Superior temporal gyrus (tissue), 1 donor: ENCODE measurements at regions not wholly inside any gene's neighbourhood (a gene's known extent, or its start where the extent isn't known, plus 50 kb on each side); places are given as distances from the start of the nearest gene placed in this dataset.

Experiments used
- DNase-seq: peaks from one replicate; pipeline ENCODE4 v3.0.0-alpha.2; 2016; ENCODE audit errors: extremely low spot score

DNA sequence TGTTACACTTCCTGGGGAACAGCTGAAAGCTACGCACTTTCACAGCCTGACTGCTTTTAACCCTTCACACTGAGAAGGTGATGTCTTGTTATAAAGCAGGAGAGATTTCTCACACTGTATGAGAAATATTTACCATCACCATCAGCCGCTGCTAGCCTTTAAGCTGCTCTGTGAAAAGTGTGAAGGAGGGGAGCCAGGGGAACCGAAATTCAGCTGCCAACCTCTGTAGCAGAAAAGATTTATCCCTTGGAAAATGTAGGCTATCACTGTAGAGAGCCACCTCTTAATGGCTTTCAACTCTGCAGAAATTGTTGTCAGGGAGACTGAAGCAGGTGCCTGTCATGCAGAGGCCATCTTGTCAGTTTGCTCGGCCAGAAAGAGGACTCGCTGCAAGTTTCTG, 145.3 kb downstream of the SP3 start:
- DNase-seq = no peak

DNA sequence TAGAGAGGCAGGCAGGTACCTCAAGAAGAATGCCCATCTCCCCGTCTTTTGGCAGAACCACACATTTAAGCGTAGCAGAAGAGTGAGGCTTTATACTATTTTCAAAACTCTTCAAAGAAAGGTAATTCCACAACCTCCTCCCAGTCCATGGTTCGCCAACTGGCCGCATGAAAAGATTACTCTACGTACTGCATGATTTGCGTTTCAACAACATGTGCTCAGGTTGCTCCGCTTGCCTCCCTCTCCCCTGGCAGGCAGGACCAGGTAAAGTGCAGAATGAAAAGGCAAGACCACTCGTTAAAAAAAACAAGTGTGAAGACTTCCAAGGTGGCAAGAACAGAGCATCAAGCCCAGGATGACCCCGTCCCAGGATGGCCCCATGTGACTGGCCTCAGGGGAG, 143.7 kb downstream of the SP3 start:
- DNase-seq = no peak

DNA sequence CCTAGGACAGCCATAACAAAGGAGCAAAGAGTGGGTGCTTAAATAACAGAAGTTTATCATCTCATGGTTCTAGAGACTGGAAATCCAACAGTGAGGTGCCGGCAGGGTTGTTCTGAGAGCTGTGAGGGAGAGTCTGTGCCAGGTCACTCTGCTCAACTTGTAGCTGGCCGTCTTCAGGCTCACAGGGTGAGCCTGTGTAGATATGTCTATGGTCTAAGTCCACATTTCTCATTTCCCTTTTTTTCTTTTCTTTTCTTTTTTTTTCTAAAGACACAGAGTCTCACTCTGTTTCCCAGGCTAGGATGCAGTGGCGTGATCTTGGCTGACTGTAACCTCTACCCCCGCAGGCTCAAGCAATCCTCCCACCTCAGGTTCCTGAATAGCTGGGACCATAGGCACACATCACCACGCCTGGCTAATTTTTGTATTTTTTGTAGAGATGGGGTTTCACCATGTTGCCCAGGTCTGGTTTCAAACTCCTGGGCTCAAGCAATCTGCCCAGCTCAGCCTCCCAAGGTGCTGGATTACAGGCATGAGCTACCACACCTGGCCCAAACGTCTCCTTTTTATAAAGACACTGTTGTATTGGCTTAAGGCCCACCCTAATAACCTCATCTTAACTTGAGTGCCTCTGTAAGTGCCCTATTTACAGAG, 142.2 kb downstream of the SP3 start:
- DNase-seq = no peak

DNA sequence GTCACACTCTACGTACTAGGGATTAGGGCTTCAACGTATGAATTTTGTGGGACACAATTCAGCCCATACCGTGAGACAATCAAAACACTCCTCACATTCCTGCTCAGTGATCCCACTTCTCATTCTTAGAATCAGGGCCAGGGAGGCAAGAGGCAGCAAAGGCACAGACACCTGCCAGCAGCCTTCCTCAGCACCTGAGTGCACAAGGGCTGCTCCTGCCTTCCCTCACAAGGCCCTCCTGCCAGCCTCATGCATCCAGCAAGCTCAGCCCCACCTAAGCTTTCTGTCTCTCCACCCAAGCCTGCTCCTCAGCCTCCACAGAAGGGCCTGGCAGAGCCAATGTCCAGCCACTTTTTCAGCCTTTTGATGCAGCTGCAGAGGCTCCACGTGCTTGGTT, 141.6 kb downstream of the SP3 start:
- DNase-seq = no peak

DNA sequence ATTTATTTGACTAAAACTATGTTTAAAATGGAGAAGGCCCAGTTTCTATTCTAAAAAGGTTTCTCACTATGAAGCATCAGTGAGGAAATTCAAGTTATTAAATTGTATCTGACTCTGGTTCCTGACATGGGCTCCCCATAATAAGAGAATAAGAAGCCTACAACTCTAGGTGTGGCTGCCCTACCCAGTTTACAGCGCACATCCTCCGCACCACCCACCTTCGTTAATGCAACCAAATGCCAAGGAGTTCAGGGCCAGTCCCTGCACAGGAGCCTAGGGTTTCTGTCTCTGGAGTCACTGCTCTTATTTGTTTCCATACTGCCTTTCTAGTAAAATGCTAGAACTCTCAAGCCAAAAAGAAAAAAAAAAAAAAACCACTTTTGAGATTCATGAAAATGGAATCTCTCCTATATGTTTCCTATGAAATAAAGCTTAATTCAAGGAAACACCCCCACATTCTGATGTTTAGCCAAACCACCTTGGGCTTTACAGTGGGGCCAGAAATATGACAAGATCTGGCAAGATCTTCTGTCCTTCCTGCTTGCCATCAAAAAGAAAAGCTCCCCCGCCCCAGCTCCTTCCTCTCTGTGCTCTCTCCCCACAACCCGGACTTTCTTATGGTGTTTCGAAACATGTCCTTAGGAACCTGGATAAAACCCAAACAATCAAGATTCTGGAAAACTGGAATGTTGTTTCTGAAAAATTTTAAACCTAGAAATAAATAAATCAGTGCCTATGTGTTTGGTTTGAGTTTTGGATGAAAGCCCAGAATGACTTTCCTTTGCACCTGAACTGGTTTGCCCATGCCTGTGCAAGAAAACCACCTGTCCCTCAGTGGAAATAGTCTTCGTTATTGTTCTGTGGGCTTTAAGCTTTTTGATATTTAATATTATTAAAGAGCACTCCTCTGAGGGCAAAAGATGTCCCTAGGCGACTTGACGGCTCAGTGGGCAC, 136.7 kb downstream of the SP3 start:
- DNase-seq = no peak

DNA sequence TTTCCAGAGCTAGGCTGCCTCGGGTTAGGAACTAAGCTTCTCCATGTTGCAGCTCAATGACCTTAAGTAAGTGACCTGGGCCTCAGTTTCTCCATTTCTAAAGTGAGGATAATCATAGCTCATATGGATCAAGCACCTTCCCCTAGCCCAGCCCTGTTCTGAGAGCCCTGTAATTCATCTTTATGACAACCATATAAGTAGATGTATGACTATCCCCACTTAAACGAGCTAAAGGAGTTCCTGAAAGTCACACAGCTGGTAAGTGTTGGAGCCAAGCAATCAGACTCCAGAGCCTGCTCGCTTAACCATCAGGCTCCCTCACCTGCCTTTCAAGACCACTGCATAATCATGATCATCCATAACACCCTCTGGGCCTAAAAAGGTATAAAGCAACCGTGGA, 135.4 kb downstream of the SP3 start:
- no peak for DNase-seq

DNA sequence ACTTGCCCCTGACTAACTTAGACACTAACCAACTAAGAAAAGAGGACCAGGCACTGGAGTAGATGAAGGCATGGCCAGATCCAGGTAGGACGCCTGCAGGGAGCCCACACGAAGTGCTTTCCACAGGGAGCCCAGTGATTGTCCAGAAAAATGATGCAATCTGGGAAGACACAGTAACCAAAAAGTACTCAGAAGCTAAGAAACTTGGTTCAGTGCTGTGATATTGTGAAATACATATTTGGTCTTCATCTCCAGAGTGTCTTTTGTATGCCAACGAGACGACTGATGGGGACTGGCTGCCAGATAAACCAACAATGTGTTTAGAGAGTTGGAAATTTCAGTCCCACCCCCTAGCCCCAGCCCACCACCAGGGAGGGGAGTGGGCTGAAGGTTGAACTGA, 135.0 kb downstream of the SP3 start:
- DNase-seq = no peak

DNA sequence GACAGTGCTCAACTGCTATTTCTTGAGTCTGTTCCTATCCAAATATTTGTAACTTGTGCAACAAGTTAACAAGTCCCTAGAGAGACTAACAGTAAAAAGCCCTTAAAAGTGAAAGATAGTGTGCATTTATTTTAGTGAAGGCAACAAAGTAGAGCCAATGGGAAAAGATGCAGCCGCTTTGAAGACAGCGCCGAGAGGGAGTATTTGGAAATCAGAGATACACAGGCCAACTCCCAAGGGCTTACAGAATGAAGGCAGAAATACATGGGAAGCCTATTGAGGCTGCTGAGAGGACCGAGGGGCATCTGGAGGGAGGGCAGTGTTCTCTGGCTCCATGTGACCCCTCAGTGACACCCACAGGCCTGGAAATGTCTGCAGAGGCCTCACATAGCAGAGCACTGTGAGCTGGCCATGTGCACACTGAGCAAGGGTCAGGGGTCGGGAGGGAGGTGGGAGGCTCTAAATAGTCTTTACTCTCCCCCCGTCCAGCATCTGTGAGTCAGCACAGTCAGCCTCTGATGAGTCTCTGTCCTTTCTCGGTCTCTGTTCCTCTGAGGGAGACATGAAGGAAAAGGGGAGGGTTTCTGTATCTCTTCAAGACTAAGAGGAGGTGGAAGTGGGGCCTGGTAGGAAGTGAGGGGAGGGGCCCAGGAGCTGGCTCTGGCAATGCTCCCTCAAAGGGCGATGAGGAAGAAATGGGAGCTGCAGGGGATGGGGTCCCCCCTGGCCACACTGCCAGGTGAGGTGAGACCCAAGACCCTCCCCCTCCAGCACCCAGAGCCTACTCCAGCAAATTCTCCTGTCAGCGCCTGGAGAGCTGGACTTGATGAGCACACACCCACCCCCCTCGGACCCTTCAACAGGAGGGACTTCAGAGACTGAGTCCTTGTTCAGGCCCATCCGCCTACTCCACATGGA, 133.6 kb downstream of the SP3 start:
- DNase-seq = no peak

DNA sequence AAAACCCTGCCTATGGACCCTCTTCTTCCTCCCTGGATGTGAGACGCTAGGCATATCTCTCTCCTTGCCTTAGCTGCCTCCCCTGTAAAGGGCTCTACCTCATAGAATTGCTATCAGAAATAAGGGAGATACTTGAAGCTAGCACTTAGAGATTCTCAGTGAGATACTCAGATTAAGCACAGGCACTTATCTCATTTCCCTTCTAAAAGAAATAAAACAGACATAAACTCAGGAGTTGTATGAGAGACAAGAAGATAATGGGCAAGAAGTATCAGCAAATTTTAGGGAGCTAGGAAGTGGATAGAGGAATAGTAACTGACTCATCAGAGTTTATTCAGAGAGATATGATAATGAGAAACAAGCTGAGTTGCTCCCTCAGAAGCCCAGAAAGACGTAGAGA, 131.0 kb downstream of the SP3 start:
- no peak for DNase-seq

DNA sequence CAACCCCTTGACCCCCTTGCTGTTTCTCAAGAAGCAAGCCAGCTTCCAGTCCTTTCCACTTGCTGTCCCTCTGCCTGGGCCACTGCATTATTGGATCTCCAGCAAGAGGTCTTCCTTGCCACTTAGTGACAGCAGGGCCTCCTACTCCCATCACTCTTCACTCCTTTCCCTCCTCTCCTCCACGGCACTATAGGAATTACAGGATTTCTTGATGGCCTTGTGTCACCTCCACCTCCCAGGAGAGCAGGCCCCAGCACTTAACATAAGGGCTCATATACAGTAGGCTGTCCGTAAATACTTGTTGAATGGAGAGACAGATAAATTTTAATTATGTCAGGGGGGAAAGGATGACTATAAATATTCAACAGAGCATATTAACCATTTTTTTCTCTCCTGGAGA, 129.4 kb downstream of the SP3 start:
- no peak for DNase-seq

DNA sequence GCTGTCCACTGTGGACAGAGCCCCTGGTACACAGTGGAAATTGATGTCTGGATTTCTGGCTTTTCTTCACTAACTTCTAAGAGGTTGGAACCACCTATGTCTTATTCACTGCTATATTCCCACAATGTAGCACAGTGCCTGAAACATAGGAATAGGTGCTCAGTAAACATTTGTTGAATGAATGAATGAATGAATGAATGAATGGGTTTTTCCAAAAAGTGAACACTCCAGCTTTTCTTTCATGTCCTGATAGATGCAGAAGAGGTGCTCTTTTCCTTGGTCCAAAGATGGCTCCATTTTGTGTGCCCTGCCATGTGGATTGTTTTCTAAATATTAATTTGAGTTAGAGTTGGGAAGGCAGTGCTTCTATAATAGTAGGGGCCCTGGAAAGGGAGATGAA, 124.1 kb downstream of the SP3 start:
- DNase-seq = no peak

DNA sequence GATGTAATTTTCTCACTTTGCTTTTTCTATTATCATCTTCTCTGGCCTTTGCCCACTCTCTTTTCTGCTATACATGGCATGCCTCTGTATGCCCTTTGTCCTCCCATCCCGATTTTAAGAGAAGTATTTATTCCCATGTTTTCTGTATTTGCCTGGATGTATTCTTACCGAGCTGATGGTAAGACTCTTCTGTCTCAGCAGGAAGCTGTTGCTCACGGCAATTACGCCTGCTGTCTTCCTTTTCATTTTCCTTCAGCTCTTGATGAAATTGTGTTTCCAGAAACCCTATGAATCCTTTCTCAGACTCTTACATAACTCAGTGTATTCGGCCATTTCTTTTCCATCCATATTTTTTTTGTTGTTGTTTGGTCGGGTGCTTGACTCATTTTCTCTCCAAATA, 121.6 kb downstream of the SP3 start:
- no peak for DNase-seq

DNA sequence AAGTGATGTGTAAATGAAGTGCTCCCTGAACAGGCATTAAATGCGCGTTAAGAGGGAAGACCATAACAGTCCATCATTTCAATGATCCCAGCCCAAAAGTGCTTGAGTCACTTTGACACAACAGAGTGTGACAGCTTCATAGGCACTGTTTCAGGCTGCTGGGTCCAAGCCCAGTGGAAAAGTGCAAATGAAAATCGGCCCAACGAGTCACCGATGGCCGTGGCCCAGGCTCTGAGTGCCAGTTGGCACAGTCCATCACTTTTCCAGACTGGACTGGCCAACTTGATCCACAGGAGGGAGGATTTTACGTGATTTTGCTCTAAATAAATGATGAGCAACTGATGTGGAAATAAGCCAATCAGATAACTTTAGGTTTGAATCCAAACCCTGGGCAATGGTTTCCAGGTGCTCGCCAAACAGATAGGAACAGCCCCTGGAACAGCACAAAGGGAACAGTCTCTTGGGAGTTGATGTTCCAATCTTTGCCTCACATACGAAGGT, 114.0 kb downstream of the SP3 start:
- no peak for DNase-seq

DNA sequence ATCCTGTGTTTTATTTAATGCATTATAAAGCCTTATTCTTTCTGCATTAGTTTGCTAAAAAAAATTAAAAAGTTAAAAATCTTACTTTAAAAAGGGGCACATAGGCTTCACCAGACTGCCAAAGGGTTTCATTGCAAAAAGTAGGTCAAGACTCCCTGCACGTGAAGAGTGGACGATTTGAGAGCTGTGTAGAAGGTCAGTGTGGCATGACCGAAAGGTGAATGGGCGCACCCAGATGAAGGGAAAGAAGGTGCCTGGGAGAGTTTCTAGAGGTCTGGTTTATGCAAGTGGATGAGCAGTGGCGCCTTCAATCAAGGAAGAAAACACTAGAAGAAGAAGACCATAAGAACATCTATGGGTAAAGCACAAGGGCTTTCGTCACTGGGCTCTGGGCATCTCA, 111.0 kb downstream of the SP3 start:
- DNase-seq = no peak

DNA sequence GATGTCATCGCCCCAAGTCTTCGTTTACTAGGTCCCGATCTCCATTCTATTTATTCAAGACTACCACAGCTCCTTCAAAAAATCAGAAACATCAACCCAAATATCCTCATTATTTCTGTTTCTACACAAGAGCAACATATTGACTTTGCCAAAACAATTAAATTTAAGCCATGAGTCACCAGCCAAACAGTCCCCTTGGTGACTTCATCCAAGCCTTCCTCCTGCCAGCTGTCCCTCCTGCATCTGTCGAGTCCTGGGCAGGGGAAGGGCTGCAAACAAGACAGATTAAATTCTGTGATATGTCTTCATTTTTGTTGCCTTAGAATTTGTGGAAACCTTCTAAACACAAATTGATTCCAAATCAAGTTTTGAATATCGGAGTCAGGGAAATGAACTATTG, 110.3 kb downstream of the SP3 start:
- no peak for DNase-seq

DNA sequence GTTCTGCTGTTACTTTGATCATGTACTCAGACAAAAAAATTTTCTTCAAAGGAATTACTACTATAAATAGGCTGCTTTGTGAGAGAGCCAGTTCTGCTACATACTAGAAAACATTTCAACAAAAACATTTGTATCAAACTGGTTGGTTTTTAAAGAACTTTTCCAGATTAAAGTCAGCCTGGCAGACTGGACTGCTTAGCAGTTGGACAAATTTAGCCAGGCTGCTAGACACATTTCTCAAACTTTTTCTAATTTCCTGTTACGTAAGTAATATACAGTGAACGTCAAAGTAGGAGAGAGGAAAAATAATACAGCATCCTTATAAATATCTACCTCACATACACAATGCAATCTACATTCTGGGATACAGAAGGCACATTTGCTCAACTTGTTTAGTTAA, 109.5 kb downstream of the SP3 start:
- DNase-seq = no peak
